Spleen (tissue), 11 donors: ENCODE measurements at regions not wholly inside any gene's neighbourhood (a gene's known extent, or its start where the extent isn't known, plus 50 kb on each side); places are given as distances from the start of the nearest gene placed in this dataset.

Source experiments
- DNase-seq: peaks from one replicate; pipeline ENCODE4 v3.0.0-alpha.2; 2020
- H3K27ac ChIP-seq, 8 donors: fragments of 200-600 bp; sonication (generic) in 7 of 8; 1 replicate in 4 of 8; 2 replicates in 4 of 8; pipeline versions ENCODE4 v1.5.0 to v1.8.0; 2016 to 2021; ENCODE audit warnings: inconsistent platforms in 4 of 8, mild to moderate bottlenecking in 4 of 8, moderate library complexity in 1 of 8
- H3K27me3 ChIP-seq, 7 donors: fragments of 200-600 bp; sonication (generic) in 6 of 7; replicated peaks in 1 of 7; 1 replicate in 4 of 7; 2 replicates in 3 of 7; pipeline versions ENCODE4 v1.5.0 to v1.8.0; 2016 to 2021; ENCODE audit warnings: inconsistent platforms in 3 of 7, mild to moderate bottlenecking in 1 of 7
- H3K36me3 ChIP-seq, 6 donors: fragments of 200-600 bp; sonication (generic) in 5 of 6; 1 replicate in 4 of 6; 2 replicates in 2 of 6; pipeline versions ENCODE4 v1.5.0 to v1.8.0; 2016 to 2021; ENCODE audit warnings: inconsistent platforms in 2 of 6
- H3K4me1 ChIP-seq, 6 donors: fragments of 200-600 bp; sonication (generic) in 5 of 6; 1 replicate in 3 of 6; 2 replicates in 3 of 6; pipeline versions ENCODE4 v1.5.0 to v1.8.0; 2016 to 2021; ENCODE audit warnings: inconsistent platforms in 3 of 6
- H3K4me3 ChIP-seq, 8 donors: fragments of 200-600 bp; sonication (generic) in 7 of 8; 1 replicate in 4 of 8; 2 replicates in 4 of 8; pipeline versions ENCODE4 v1.5.0 to v1.8.0; 2016 to 2021; ENCODE audit warnings: inconsistent platforms in 4 of 8, mild to moderate bottlenecking in 4 of 8, moderate library complexity in 2 of 8
- H3K9me3 ChIP-seq, 8 donors: fragments of 200-600 bp; sonication (generic) in 7 of 8; 1 replicate in 4 of 8; 2 replicates in 4 of 8; pipeline versions ENCODE4 v1.5.0 to v1.8.0; 2016 to 2021; ENCODE audit warnings: inconsistent platforms in 4 of 8
- CTCF ChIP-seq, 11 experiments: fragments of 200-600 bp in 7 of 11; fragments of 450-650 bp in 4 of 11; sonication (generic) in 4 of 11; IDR thresholded peaks in 8 of 11; conservative IDR thresholded peaks in 3 of 11; 1 replicate in 7 of 11; 2 replicates in 4 of 11; pipeline versions ENCODE4 v1.4.0 to v1.8.0; 2016 to 2021; ENCODE audit warnings: antibody characterized with exemption in 11 of 11, inconsistent platforms in 4 of 11, mild to moderate bottlenecking in 1 of 11
- POLR2A ChIP-seq, 3 donors: fragments of 450-650 bp; IDR thresholded peaks; one replicate each; pipeline ENCODE4 v1.5.1; 2017; ENCODE audit warnings: antibody characterized with exemption in 3 of 3, mild to moderate bottlenecking in 1 of 3
- POLR2AphosphoS5 ChIP-seq, 3 donors: sonication (generic); formaldehyde crosslinking; IDR thresholded peaks; one replicate each; pipeline ENCODE4 v1.5.1; 2017; ENCODE audit warnings: antibody characterized with exemption in 3 of 3
- WGBS, 5 donors: extraction: QIAGEN DNeasy Blood & Tissue Kit in 3 of 5; methylation state at CpG; one replicate each; pipeline versions ENCODE4 v1.1.5 to v1.1.7; 2013 to 2018; 5-methylcytosine and 5-hydroxymethylcytosine counted together
- intact Hi-C: fragments of 100-400 bp; cut with DNase I; formaldehyde crosslinking; loops from one replicate; pipeline ENCODE4 v1.15.0; 2023; ENCODE audit warnings: low total_unique reads
- donor health status: healthy with polysubstance abuse.
- donor health status: DM: no; HTN: no; CAD: no; lungs with moderate emphysema.
- donor health status: DM: no; HTN: no; CAD: no.
- donor health status: Bipolar disorder and iron deficiency.
- donor health status: healthy.
- donor health status: DM: no; HTN: no; CAD: no.
- donor health status: DM: yes; HTN: yes; CAD: no.

GRCh38 chr2:67289271-67289670 lies 107.9 kb upstream of the ETAA1 start:
- H3K9me3 ChIP-seq, result no peaks in the 10 kb centered on the region
- TF ChIP-seq CTCF (IDR thresholded peaks at IDR 0.05 in 8 of 11, conservative IDR thresholded peaks at IDR 0.05 in 3 of 11) (no peak), POLR2A (IDR thresholded peaks at IDR 0.05) (no peak), POLR2AphosphoS5 (IDR thresholded peaks at IDR 0.05) (no peak)
- no peaks in the 10 kb centered on the region for H3K36me3 ChIP-seq
- 74 to 92% (median 80%) methylated on average over 2 of the region's 2 CpGs for WGBS, 5 donors
- intact Hi-C loops, result no loop called here
- H3K4me3 ChIP-seq, result no peak overlapping the region
- no peak for DNase-seq
- no peaks in the 10 kb centered on the region for H3K27me3 ChIP-seq
- no peaks in the 10 kb centered on the region for H3K4me1 ChIP-seq
- no peak overlapping the region for H3K27ac ChIP-seq

- intact Hi-C loops, result no loop called here
- H3K4me1 ChIP-seq, result no peaks in the 10 kb centered on the region
- 62 to 87% (median 72%) methylated on average over 1 of the region's 1 CpG for whole genome bisulfite sequencing, 5 donors
These were observed 107.2 kb upstream of the ETAA1 start for GRCh38 chr2:67289921-67290371.

GRCh38 chr2:67290451-67291290 lies 106.5 kb upstream of the ETAA1 start:
- Histone ChIP-seq H3K27ac (no peak overlapping the region), H3K36me3 (no peaks in the 10 kb centered on the region), H3K4me3 (no peak overlapping the region), H3K9me3 (no peaks in the 10 kb centered on the region), H3K4me1 (no peaks in the 10 kb centered on the region), H3K27me3 (no peaks in the 10 kb centered on the region)
- intact Hi-C loops, result no loop called here
- TF ChIP-seq CTCF (IDR thresholded peaks at IDR 0.05 in 8 of 11, conservative IDR thresholded peaks at IDR 0.05 in 3 of 11), result no peak
- no peak for TF ChIP-seq POLR2AphosphoS5 (IDR thresholded peaks at IDR 0.05)
- TF ChIP-seq POLR2A (IDR thresholded peaks at IDR 0.05), result no peak
- WGBS, 5 donors, result 80 to 86% (median 82%) methylated on average over 6 of the region's 6 CpGs
- no peak for DNase-seq

More at GRCh38 chr2:67289921-67290371, 107.2 kb upstream of the ETAA1 start:
- H3K27ac ChIP-seq, result no peak overlapping the region
- H3K9me3 ChIP-seq, result no peaks in the 10 kb centered on the region
- H3K4me3 ChIP-seq, result no peak overlapping the region
- no peaks in the 10 kb centered on the region for H3K27me3 ChIP-seq
- no peaks in the 10 kb centered on the region for H3K36me3 ChIP-seq
- no peak for DNase-seq
- TF ChIP-seq POLR2AphosphoS5 (IDR thresholded peaks at IDR 0.05), result no peak
- TF ChIP-seq POLR2A (IDR thresholded peaks at IDR 0.05), result no peak
- TF ChIP-seq CTCF (IDR thresholded peaks at IDR 0.05 in 8 of 11, conservative IDR thresholded peaks at IDR 0.05 in 3 of 11), result no peak

- intact Hi-C loops, result no loop called here
- Histone ChIP-seq H3K36me3 (no peaks in the 10 kb centered on the region), H3K4me3 (no peak overlapping the region), H3K4me1 (no peaks in the 10 kb centered on the region), H3K27me3 (peaks cover 0 to 4% (median 0%) of the 10 kb centered on the region in 7 donors), H3K27ac (no peak overlapping the region), H3K9me3 (no peaks in the 10 kb centered on the region)
- DNase-seq, result no peak
- 48 to 67% (median 64%) methylated on average over 1 of the region's 1 CpG for WGBS, 5 donors
- TF ChIP-seq CTCF (IDR thresholded peaks at IDR 0.05 in 8 of 11, conservative IDR thresholded peaks at IDR 0.05 in 3 of 11) (no peak), POLR2AphosphoS5 (IDR thresholded peaks at IDR 0.05) (no peak), POLR2A (IDR thresholded peaks at IDR 0.05) (no peak)
These were observed 102.9 kb upstream of the ETAA1 start for GRCh38 chr2:67294218-67294617.
